ENCODE measurements at regions not wholly inside any gene's neighbourhood (a gene's known extent, or its start where the extent isn't known, plus 50 kb on each side); places are given as distances from the start of the nearest gene placed in this dataset.

DNA sequence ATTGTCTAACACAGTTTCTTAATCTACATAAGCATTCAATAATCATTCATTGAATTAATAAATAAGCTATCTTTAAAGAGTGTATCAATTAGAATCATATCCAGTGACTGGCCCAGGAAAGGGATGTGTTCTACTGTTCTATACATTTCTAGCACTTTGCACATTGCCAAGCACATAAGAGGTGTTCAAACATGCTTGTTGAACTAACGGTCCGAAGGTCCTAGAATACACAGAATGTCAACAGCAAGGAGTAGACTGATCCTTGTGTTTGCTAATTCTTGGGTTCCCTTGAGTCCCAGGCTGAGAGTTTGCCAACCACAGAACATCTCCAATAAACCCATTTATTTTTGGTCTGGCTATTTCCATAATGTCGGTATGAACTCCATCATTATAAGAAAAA lies 331.7 kb upstream of the DCC start:
- no peak overlapping the region for H3K4me2 ChIP-seq (ENCODE audit: low read length)
- POLR2A ChIA-PET, result no interaction called here
- no TSS peak for BruUV-seq (replicated peaks)
- no peak overlapping the region for H2AFZ ChIP-seq (ENCODE audit: low read depth, low read length, poor library complexity, severe bottlenecking)
- no peaks in the 10 kb centered on the region for H4K20me1 ChIP-seq (ENCODE audit: insufficient read depth)
- H3K79me2 ChIP-seq (ENCODE audit: insufficient read depth, low read length), result no peaks in the 10 kb centered on the region
- peaks cover 14 to 22% of the 10 kb centered on the region in 2 experiments; a peak in 2 of 4 replicates for H3K9me3 ChIP-seq (ENCODE audit: control insufficient read depth in 1 of 2, insufficient read depth in 1 of 2, low read depth in 1 of 2, low read length in 2 of 2)
- no peak for TF ChIP-seq POLR2A (IDR thresholded peaks at IDR 0.05; ENCODE audit: borderline replicate concordance, extremely low read depth, insufficient read depth, insufficient read length)
- H3K4me3 ChIP-seq (replicated peaks in 1 of 2; ENCODE audit: low read depth in 1 of 2, low read length in 2 of 2), result no peak overlapping the region
- no peaks in the 10 kb centered on the region for H3K27me3 ChIP-seq (ENCODE audit: insufficient read depth, low read length)
- CTCF ChIA-PET, result no interaction called here
- no peak for DNase-seq (ENCODE audit: low read depth, low spot score)
- H3K27ac ChIP-seq (ENCODE audit: low read depth, low read length), result no peak overlapping the region
- ATAC-seq, result no peak
- no peaks in the 10 kb centered on the region for H3K4me1 ChIP-seq (ENCODE audit: control insufficient read depth in 1 of 2, insufficient read depth in 2 of 2, low read length in 2 of 2)
- H3K9ac ChIP-seq (ENCODE audit: low read length), result no peak overlapping the region
- H3K36me3 ChIP-seq (ENCODE audit: control insufficient read depth in 1 of 2, insufficient read depth in 2 of 2, low read length in 2 of 2), result no peaks in the 10 kb centered on the region
- intact Hi-C loops (cut with micrococcal nuclease), result no loop called here
- RAD21 ChIA-PET (ENCODE audit: low non-redundant PET in 1 of 2, low total read pairs in 2 of 2, uncharacterized antibody in 2 of 2, unreplicated experiment in 2 of 2), result no interaction called here
- H3K9me2 ChIP-seq (ENCODE audit: insufficient read depth), result no peaks in the 10 kb centered on the region

- no peak overlapping the region for H2AFZ ChIP-seq (ENCODE audit: low read depth, low read length, poor library complexity, severe bottlenecking)
- ATAC-seq, result no peak
- DNase-seq (ENCODE audit: low read depth, low spot score), result no peak
- no peak overlapping the region for H3K4me2 ChIP-seq (ENCODE audit: low read length)
- POLR2A ChIA-PET, result no interaction called here
- CTCF ChIA-PET, result no interaction called here
- H4K20me1 ChIP-seq (ENCODE audit: insufficient read depth), result no peaks in the 10 kb centered on the region
- no peaks in the 10 kb centered on the region for H3K36me3 ChIP-seq (ENCODE audit: control insufficient read depth in 1 of 2, insufficient read depth in 2 of 2, low read length in 2 of 2)
- RAD21 ChIA-PET (ENCODE audit: low non-redundant PET in 1 of 2, low total read pairs in 2 of 2, uncharacterized antibody in 2 of 2, unreplicated experiment in 2 of 2), result no interaction called here
- intact Hi-C loops (cut with micrococcal nuclease), result no loop called here
- H3K9ac ChIP-seq (ENCODE audit: low read length), result no peak overlapping the region
- no peaks in the 10 kb centered on the region for H3K27me3 ChIP-seq (ENCODE audit: insufficient read depth, low read length)
- peaks cover 14 to 22% of the 10 kb centered on the region in 2 experiments; a peak in 2 of 4 replicates for H3K9me3 ChIP-seq (ENCODE audit: control insufficient read depth in 1 of 2, insufficient read depth in 1 of 2, low read depth in 1 of 2, low read length in 2 of 2)
- BruUV-seq (replicated peaks), result no TSS peak
- no peak overlapping the region for H3K27ac ChIP-seq (ENCODE audit: low read depth, low read length)
- no peaks in the 10 kb centered on the region for H3K79me2 ChIP-seq (ENCODE audit: insufficient read depth, low read length)
- no peaks in the 10 kb centered on the region for H3K4me1 ChIP-seq (ENCODE audit: control insufficient read depth in 1 of 2, insufficient read depth in 2 of 2, low read length in 2 of 2)
- no peaks in the 10 kb centered on the region for H3K9me2 ChIP-seq (ENCODE audit: insufficient read depth)
- no peak overlapping the region for H3K4me3 ChIP-seq (replicated peaks in 1 of 2; ENCODE audit: low read depth in 1 of 2, low read length in 2 of 2)
- TF ChIP-seq EZH2phosphoT487 (IDR thresholded peaks at IDR 0.05; ENCODE audit: borderline replicate concordance) (no peak), ATF3 (IDR thresholded peaks at IDR 0.05) (no peak), SRF (IDR thresholded peaks at IDR 0.05; ENCODE audit: low read depth) (no peak), POLR2AphosphoS5 (IDR thresholded peaks at IDR 0.05; ENCODE audit: low read depth, low read length) (no peak), FOSL1 (IDR thresholded peaks at IDR 0.05; ENCODE audit: low read depth) (no peak), JUND (IDR thresholded peaks at IDR 0.05) (no peak)
- TF ChIP-seq, protein P1, sequence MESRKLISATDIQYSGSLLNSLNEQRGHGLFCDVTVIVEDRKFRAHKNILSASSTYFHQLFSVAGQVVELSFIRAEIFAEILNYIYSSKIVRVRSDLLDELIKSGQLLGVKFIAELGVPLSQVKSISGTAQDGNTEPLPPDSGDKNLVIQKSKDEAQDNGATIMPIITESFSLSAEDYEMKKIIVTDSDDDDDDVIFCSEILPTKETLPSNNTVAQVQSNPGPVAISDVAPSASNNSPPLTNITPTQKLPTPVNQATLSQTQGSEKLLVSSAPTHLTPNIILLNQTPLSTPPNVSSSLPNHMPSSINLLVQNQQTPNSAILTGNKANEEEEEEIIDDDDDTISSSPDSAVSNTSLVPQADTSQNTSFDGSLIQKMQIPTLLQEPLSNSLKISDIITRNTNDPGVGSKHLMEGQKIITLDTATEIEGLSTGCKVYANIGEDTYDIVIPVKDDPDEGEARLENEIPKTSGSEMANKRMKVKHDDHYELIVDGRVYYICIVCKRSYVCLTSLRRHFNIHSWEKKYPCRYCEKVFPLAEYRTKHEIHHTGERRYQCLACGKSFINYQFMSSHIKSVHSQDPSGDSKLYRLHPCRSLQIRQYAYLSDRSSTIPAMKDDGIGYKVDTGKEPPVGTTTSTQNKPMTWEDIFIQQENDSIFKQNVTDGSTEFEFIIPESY (IDR thresholded peaks at IDR 0.05; ENCODE audit: extremely low read depth, insufficient replicate concordance, low read length), result no peak
Measured at GRCh38 chr18:52008736-52009135, 331.3 kb upstream of the DCC start.

Data from HCT116 (cell line).